Mesendoderm (in vitro differentiated cells): ENCODE measurements at regions not wholly inside any gene's neighbourhood (a gene's known extent, or its start where the extent isn't known, plus 50 kb on each side); places are given as distances from the start of the nearest gene placed in this dataset.

ENCODE experiments used
- DNase-seq: peaks from one replicate; pipeline ENCODE4 v3.0.0; 2013
- H2AK5ac ChIP-seq: 2 replicates; pipeline ENCODE4 v1.6.1; 2013; ENCODE audit warnings: low read length, inconsistent platforms
- H2BK120ac ChIP-seq: 2 replicates; pipeline ENCODE4 v1.6.1; 2013; ENCODE audit warnings: low read depth, mild to moderate bottlenecking, low read length, moderate library complexity, mixed read lengths
- H2BK15ac ChIP-seq: replicated peaks from 2 replicates; pipeline ENCODE4 v1.6.1; 2013; ENCODE audit warnings: low read depth, mild to moderate bottlenecking, moderate library complexity
- H2BK5ac ChIP-seq: 2 replicates; pipeline ENCODE4 v1.6.1; 2013; ENCODE audit warnings: low read length, inconsistent platforms
- H3K18ac ChIP-seq: 2 replicates; pipeline ENCODE4 v1.6.1; 2013; ENCODE audit warnings: mild to moderate bottlenecking, low read length, mixed read lengths
- H3K23ac ChIP-seq: one replicate; pipeline ENCODE4 v1.6.1; 2013; ENCODE audit warnings: low read length
- H3K27ac ChIP-seq: 2 replicates; pipeline ENCODE4 v1.5.1; 2013; ENCODE audit warnings: low read depth, mild to moderate bottlenecking, inconsistent platforms, low read length, moderate library complexity
- H3K27me3 ChIP-seq: 2 replicates; pipeline ENCODE4 v1.6.1; 2013; ENCODE audit warnings: low read length, control low read depth, mild to moderate bottlenecking, inconsistent platforms; ENCODE audit not compliant: insufficient read depth, poor library complexity
- H3K36me3 ChIP-seq: 2 replicates; pipeline ENCODE4 v1.6.1; 2013; ENCODE audit warnings: low read length, inconsistent platforms; ENCODE audit not compliant: control insufficient read depth, insufficient read depth
- H3K4ac ChIP-seq: one replicate; pipeline ENCODE4 v1.6.1; 2013; ENCODE audit warnings: low read depth, mild to moderate bottlenecking, low read length, moderate library complexity
- H3K4me1 ChIP-seq: 2 replicates; pipeline ENCODE4 v1.6.1; 2013; ENCODE audit warnings: low read depth, low read length, inconsistent platforms; ENCODE audit not compliant: control insufficient read depth
- H3K4me2 ChIP-seq: 2 replicates; pipeline ENCODE4 v1.6.1; 2013; ENCODE audit warnings: low read length
- H3K4me3 ChIP-seq: 2 replicates; pipeline ENCODE4 v1.5.1; 2013; ENCODE audit warnings: mild to moderate bottlenecking, low read length
- H3K56ac ChIP-seq: one replicate; pipeline ENCODE4 v1.6.1; 2013; ENCODE audit warnings: low read length
- H3K79me1 ChIP-seq: 2 replicates; pipeline ENCODE4 v1.6.1; 2013; ENCODE audit warnings: low read length, inconsistent platforms
- H3K79me2 ChIP-seq: 2 replicates; pipeline ENCODE4 v1.6.1; 2013; ENCODE audit warnings: mild to moderate bottlenecking, low read length; ENCODE audit not compliant: control insufficient read depth, insufficient read depth
- H3K9ac ChIP-seq: 2 replicates; pipeline ENCODE4 v1.6.1; 2013; ENCODE audit warnings: low read length, inconsistent platforms
- H4K5ac ChIP-seq: one replicate; pipeline ENCODE4 v1.6.1; 2013; ENCODE audit warnings: low read length
- H4K8ac ChIP-seq: one replicate; pipeline ENCODE4 v1.6.1; 2013; ENCODE audit warnings: low read depth, mild to moderate bottlenecking, control low read depth, low read length, moderate library complexity
- WGBS: extraction: QIAGEN DNeasy Blood & Tissue Kit; methylation state at CpG from one replicate; pipeline ENCODE4 v1.1.7; 2013; ENCODE audit warnings: low lambda C conversion rate, missing lambda C conversion rate; ENCODE audit not compliant: insufficient coverage; ENCODE audit errors: extremely low coverage; 5-methylcytosine and 5-hydroxymethylcytosine counted together

- H3K36me3 ChIP-seq, result no peaks in the 10 kb centered on the region
- H3K27me3 ChIP-seq, result no peaks in the 10 kb centered on the region
- no peak overlapping the region for H3K23ac ChIP-seq
- no peak overlapping the region for H2BK15ac ChIP-seq
- H3K4me1 ChIP-seq, result no peaks in the 10 kb centered on the region
- no peak overlapping the region for H2BK5ac ChIP-seq
- no peak overlapping the region for H3K4me3 ChIP-seq
- no peak overlapping the region for H3K9ac ChIP-seq
- H3K18ac ChIP-seq, result no peak overlapping the region
- no peak overlapping the region for H3K4ac ChIP-seq
- no peak overlapping the region for H2AK5ac ChIP-seq
- no peak overlapping the region for H3K56ac ChIP-seq
- H3K4me2 ChIP-seq, result no peak overlapping the region
- H4K8ac ChIP-seq, result no peak overlapping the region
- H3K27ac ChIP-seq, result no peak overlapping the region
- no peaks in the 10 kb centered on the region for H3K79me1 ChIP-seq
- no peak for DNase-seq
- no CpG with 5 or more reads among the region's 3 CpGs for WGBS
- no peak overlapping the region for H4K5ac ChIP-seq
- no peaks in the 10 kb centered on the region for H3K79me2 ChIP-seq
- H2BK120ac ChIP-seq, result no peak overlapping the region
Observed at GRCh38 chr18:68461481-68462018, 253.4 kb downstream of the TMX3 start.

- no peak overlapping the region for H3K4me2 ChIP-seq
- no peaks in the 10 kb centered on the region for H3K4me1 ChIP-seq
- no peak overlapping the region for H4K5ac ChIP-seq
- H3K27ac ChIP-seq, result no peak overlapping the region
- H4K8ac ChIP-seq, result no peak overlapping the region
- H3K56ac ChIP-seq, result no peak overlapping the region
- DNase-seq, result no peak
- H3K79me1 ChIP-seq, result no peaks in the 10 kb centered on the region
- H3K9ac ChIP-seq, result no peak overlapping the region
- no CpG with 5 or more reads among the region's 12 CpGs for WGBS
- H3K4ac ChIP-seq, result no peak overlapping the region
- no peak overlapping the region for H2AK5ac ChIP-seq
- no peak overlapping the region for H3K18ac ChIP-seq
- no peak overlapping the region for H2BK5ac ChIP-seq
- H2BK120ac ChIP-seq, result no peak overlapping the region
- H3K23ac ChIP-seq, result no peak overlapping the region
- no peaks in the 10 kb centered on the region for H3K27me3 ChIP-seq
- H3K79me2 ChIP-seq, result no peaks in the 10 kb centered on the region
- H3K36me3 ChIP-seq, result no peaks in the 10 kb centered on the region
- H2BK15ac ChIP-seq, result no peak overlapping the region
- no peak overlapping the region for H3K4me3 ChIP-seq
Observed at GRCh38 chr18:68459968-68460367, 254.9 kb downstream of the TMX3 start.

- no peak overlapping the region for H3K4me3 ChIP-seq
Observed at GRCh38 chr18:68456985-68457384, 257.9 kb downstream of the TMX3 start.

GRCh38 chr18:68455229-68455603, 259.7 kb downstream of the TMX3 start:
- H4K5ac ChIP-seq, result no peak overlapping the region
- no peak overlapping the region for H3K4me3 ChIP-seq
- no peak overlapping the region for H4K8ac ChIP-seq
- no peaks in the 10 kb centered on the region for H3K4me1 ChIP-seq
- H3K36me3 ChIP-seq, result no peaks in the 10 kb centered on the region
- no peak overlapping the region for H3K4me2 ChIP-seq
- H3K56ac ChIP-seq, result no peak overlapping the region
- no peak overlapping the region for H3K27ac ChIP-seq
- H3K79me1 ChIP-seq, result no peaks in the 10 kb centered on the region
- H3K18ac ChIP-seq, result no peak overlapping the region
- no peaks in the 10 kb centered on the region for H3K27me3 ChIP-seq
- no peak overlapping the region for H3K4ac ChIP-seq
- no peak overlapping the region for H2BK15ac ChIP-seq
- DNase-seq, result no peak
- no peaks in the 10 kb centered on the region for H3K79me2 ChIP-seq
- no peak overlapping the region for H2BK120ac ChIP-seq
- no peak overlapping the region for H2AK5ac ChIP-seq
- H3K23ac ChIP-seq, result no peak overlapping the region
- H3K9ac ChIP-seq, result no peak overlapping the region
- no peak overlapping the region for H2BK5ac ChIP-seq

More at GRCh38 chr18:68456985-68457384, 257.9 kb downstream of the TMX3 start:
- Histone ChIP-seq H3K36me3 (no peaks in the 10 kb centered on the region), H3K27ac (no peak overlapping the region), H2BK5ac (no peak overlapping the region), H3K56ac (no peak overlapping the region), H3K4me1 (no peaks in the 10 kb centered on the region), H4K8ac (no peak overlapping the region), H2AK5ac (no peak overlapping the region), H3K4ac (no peak overlapping the region), H3K18ac (no peak overlapping the region), H2BK15ac (no peak overlapping the region), H4K5ac (no peak overlapping the region), H3K9ac (no peak overlapping the region), H2BK120ac (no peak overlapping the region), H3K79me1 (no peaks in the 10 kb centered on the region), H3K27me3 (no peaks in the 10 kb centered on the region), H3K79me2 (no peaks in the 10 kb centered on the region), H3K4me2 (no peak overlapping the region), H3K23ac (no peak overlapping the region)
- no peak for DNase-seq
- no CpG with 5 or more reads among the region's 4 CpGs for WGBS

- Histone ChIP-seq H3K56ac (no peak overlapping the region), H3K9ac (no peak overlapping the region), H2AK5ac (no peak overlapping the region), H2BK15ac (no peak overlapping the region), H3K36me3 (no peaks in the 10 kb centered on the region), H3K27ac (no peak overlapping the region), H3K4me1 (no peaks in the 10 kb centered on the region), H3K27me3 (no peaks in the 10 kb centered on the region), H3K18ac (no peak overlapping the region), H3K4me2 (no peak overlapping the region), H4K5ac (no peak overlapping the region), H2BK5ac (no peak overlapping the region), H3K79me2 (no peaks in the 10 kb centered on the region), H3K4me3 (no peak overlapping the region), H3K79me1 (no peaks in the 10 kb centered on the region), H3K4ac (no peak overlapping the region), H4K8ac (no peak overlapping the region), H3K23ac (no peak overlapping the region), H2BK120ac (no peak overlapping the region)
- DNase-seq, result no peak
- no CpG with 5 or more reads among the region's 3 CpGs for WGBS
Observed at GRCh38 chr18:68454511-68455228, 260.2 kb downstream of the TMX3 start.

GRCh38 chr18:68449292-68449691, 265.6 kb downstream of the TMX3 start:
- H3K4me3 ChIP-seq, result no peak overlapping the region
- no peak overlapping the region for H3K56ac ChIP-seq
- H3K36me3 ChIP-seq, result no peaks in the 10 kb centered on the region
- H3K9ac ChIP-seq, result no peak overlapping the region
- H3K79me1 ChIP-seq, result no peaks in the 10 kb centered on the region
- no peak overlapping the region for H2BK5ac ChIP-seq
- H3K23ac ChIP-seq, result no peak overlapping the region
- H4K5ac ChIP-seq, result no peak overlapping the region
- H2BK15ac ChIP-seq, result no peak overlapping the region
- no CpG with 5 or more reads among the region's 2 CpGs for WGBS
- no peak overlapping the region for H2BK120ac ChIP-seq
- H3K27ac ChIP-seq, result no peak overlapping the region
- H2AK5ac ChIP-seq, result no peak overlapping the region
- no peaks in the 10 kb centered on the region for H3K79me2 ChIP-seq
- H3K4me2 ChIP-seq, result no peak overlapping the region
- no peak overlapping the region for H3K4ac ChIP-seq
- no peaks in the 10 kb centered on the region for H3K27me3 ChIP-seq
- no peaks in the 10 kb centered on the region for H3K4me1 ChIP-seq
- no peak overlapping the region for H3K18ac ChIP-seq
- no peak overlapping the region for H4K8ac ChIP-seq
- DNase-seq, result no peak
